ENCODE measurements at regions not wholly inside any gene's neighbourhood (a gene's known extent, or its start where the extent isn't known, plus 50 kb on each side); places are given as distances from the start of the nearest gene placed in this dataset.

DNA sequence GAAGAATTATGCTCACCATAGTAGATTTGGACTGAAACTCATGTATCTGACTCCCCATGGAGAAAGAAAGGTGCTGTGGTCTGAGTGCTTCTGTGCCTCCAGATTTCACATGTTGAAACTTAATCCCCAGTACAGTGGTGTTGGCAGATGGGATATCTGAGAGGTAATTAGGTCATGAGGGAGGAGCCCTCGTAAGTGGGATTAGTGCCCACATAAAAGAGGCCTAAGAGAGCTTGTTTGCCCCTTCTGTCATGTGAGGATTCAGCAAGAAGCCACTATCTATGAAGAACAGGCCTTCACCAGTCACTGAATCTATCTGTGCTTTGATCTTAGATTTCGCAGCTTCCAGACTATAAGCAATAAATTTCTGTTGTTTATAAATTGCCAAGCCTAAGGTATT, 150.1 kb downstream of the PLPP3 start:
- H3K4me3 Mint-ChIP-seq = no peak overlapping the region
- H3K27me3 Mint-ChIP-seq (ENCODE audit: low read depth) = no peaks in the 10 kb centered on the region
- no peaks in the 10 kb centered on the region for H3K36me3 Mint-ChIP-seq (ENCODE audit: low read depth)
- H3K9me3 Mint-ChIP-seq = no peaks in the 10 kb centered on the region
- no peak overlapping the region for H3K27ac Mint-ChIP-seq
- no peaks in the 10 kb centered on the region for H3K4me1 Mint-ChIP-seq (ENCODE audit: low read depth)

DNA sequence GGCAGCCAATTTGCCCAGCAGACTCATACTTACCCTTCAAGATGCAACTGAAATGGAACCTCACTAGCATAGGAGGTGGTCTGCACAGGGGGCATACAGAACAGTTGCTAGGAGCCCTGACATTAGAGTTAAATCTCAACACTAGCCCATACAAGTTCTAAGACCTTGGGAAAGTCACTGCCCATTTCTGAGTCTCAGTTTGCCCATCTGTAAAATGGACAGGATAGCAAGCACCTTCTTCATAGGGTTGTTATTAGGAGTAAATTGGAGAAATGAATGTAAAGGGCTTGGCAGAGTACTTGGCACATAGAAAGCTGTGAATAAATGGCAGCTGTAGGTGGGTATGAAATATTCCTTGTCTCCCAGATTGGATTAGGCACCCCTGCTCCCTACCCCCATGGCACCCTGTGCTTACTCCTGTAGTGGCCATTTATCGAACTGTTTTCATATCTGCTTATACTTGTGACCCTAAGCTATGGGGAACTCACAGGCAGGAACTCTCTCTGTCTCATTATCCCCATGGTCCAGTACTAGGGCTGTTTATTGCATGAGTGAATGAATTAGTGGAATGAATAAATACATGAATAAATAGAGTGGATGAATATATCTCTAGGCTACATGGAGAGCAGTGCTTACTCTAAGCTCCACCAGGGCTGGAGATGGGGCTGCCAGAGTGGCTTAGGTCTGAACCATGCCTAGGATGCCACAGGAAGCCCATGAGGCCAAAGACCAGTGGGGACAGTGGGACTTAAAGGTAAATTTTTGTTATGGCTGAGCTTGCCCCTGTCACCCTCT, 152.6 kb downstream of the PLPP3 start:
- Mint-ChIP-seq H3K4me3 (no peak overlapping the region), H3K4me1 (ENCODE audit: low read depth) (no peaks in the 10 kb centered on the region), H3K27ac (no peak overlapping the region), H3K9me3 (no peaks in the 10 kb centered on the region), H3K36me3 (ENCODE audit: low read depth) (no peaks in the 10 kb centered on the region), H3K27me3 (ENCODE audit: low read depth) (no peaks in the 10 kb centered on the region)

DNA sequence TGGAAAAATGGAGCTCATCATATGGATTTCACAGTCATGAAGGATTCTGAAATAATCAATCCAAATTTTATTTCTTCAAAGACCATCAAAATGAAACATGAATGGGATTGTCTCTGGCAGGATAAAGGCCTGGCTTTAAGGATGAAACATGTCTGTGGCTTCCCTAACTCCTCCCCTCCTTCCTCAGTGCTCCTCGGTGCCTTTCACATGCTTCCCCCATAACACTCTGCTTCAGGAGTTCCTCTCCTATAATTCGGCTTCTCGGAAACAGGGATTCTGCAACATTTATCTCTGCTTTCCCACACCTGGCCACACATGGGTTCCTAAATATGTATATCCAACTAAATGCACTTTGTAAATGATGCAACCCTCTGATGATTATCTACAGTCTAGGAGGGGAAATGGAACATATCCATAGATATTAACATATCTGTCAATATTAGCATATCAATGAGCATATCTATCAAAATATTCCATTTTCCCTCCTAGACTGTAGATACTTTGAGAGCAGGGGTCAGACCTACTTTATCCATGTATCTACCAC, 153.8 kb downstream of the PLPP3 start:
- Mint-ChIP-seq H3K4me1 (ENCODE audit: low read depth) (no peaks in the 10 kb centered on the region), H3K27me3 (ENCODE audit: low read depth) (no peaks in the 10 kb centered on the region), H3K27ac (no peak overlapping the region), H3K9me3 (no peaks in the 10 kb centered on the region), H3K4me3 (no peak overlapping the region), H3K36me3 (ENCODE audit: low read depth) (no peaks in the 10 kb centered on the region)

DNA sequence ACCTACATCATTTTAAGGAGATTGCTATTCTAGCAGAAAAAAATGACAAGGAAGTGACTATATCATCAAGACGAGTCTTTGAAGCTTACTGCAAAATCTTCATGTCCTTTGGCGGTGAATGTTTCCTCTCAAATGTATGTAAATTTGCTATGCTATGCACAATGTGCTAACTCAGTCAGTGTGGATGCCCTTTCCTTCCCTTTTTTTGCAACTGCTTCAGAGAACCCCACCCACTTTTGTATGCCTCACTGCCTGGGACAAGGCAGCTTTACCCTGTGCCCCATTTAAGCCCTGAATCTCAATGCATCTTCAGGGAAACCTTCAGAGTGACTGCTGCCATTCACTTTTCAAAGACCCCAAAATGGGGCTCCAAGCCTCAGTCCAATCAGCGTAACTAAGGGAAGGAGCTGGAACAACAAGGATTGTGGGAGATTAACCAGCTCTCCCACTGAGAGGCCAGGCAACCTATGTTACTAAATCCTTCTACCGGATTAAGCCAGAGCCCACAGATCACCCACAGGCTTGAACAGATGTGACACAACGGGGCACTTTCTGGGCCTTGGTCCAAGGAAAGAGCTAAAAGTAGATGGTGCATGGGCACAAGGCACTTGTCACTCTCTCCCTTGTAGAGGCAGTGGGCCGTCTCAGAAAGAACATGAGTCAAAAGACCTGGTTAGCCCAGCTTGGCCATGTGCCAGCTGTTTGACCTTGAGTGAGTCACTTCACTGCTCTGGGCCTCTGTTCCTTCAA, 154.4 kb downstream of the PLPP3 start:
- Mint-ChIP-seq H3K4me1 (ENCODE audit: low read depth) (no peaks in the 10 kb centered on the region), H3K4me3 (no peak overlapping the region), H3K27ac (no peak overlapping the region), H3K36me3 (ENCODE audit: low read depth) (no peaks in the 10 kb centered on the region), H3K27me3 (ENCODE audit: low read depth) (no peaks in the 10 kb centered on the region), H3K9me3 (no peaks in the 10 kb centered on the region)

DNA sequence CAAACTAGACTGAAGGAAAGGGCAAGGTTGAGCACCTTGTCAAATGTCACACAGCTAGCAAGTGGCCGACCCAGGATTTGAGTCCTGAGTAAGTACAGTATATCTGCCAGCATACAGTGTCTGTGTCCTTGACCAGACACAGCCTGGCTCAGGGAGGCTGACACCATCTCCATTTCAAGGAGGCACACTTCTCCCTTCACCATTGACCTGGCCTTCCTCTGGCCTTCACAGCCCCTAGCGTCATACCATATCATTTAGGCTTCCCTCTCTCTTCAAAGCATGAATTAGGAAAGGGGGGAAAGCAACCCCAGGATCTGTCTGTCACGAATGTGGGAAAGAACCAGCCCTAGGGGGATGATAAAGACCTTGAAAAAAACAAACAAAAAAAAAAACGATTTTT, 155.6 kb downstream of the PLPP3 start:
- H3K4me3 Mint-ChIP-seq = no peak overlapping the region
- no peaks in the 10 kb centered on the region for H3K36me3 Mint-ChIP-seq (ENCODE audit: low read depth)
- no peak overlapping the region for H3K27ac Mint-ChIP-seq
- H3K4me1 Mint-ChIP-seq (ENCODE audit: low read depth) = no peaks in the 10 kb centered on the region
- no peaks in the 10 kb centered on the region for H3K27me3 Mint-ChIP-seq (ENCODE audit: low read depth)
- no peaks in the 10 kb centered on the region for H3K9me3 Mint-ChIP-seq

DNA sequence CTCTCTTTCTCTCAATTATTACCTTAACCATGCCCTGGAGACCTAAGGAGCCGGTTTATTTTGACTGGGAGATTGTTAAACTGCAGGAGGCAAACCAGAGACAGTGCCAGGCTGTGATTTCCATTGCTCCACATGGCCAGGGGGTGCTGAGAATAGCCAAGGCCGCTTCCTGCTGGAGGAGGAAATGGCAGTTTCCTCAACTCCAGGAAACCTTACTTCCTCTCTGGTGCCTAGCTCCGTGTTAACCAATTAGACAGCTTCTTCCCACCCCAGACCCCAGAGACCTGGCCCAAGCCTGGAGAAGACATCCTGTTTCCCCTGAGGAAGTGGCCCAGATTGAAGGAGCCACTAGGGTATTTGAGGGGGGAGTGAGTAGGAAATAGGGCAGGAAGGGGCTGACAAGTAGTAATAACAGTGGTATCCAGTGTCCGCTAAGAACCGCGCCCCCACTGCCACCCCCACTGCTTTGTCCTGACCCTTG, 161.2 kb downstream of the PLPP3 start:
- Mint-ChIP-seq H3K4me1 (ENCODE audit: low read depth) (no peaks in the 10 kb centered on the region), H3K36me3 (ENCODE audit: low read depth) (no peaks in the 10 kb centered on the region), H3K9me3 (no peaks in the 10 kb centered on the region), H3K27me3 (ENCODE audit: low read depth) (no peaks in the 10 kb centered on the region), H3K4me3 (no peak overlapping the region), H3K27ac (no peak overlapping the region)

DNA sequence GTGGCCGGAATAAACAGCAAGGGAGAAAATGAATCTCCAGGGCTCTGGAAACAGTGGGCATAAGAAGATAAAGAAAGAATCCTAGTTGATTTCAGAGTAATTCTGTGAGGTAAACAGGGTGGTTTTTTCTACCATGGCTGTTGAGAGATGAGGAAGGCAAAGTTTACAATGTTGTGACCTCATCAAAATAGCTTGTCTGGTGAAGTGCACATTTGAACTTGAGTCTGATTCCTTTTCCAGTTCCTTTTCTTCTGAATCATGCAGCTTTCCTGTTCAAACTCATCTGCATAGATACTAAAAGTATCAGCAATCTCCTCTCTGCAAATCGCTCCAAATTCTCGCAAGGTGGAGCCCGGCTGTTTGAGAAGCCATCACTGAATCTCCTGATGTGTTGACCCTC, 161.7 kb downstream of the PLPP3 start:
- H3K36me3 Mint-ChIP-seq (ENCODE audit: low read depth) = no peaks in the 10 kb centered on the region

DNA sequence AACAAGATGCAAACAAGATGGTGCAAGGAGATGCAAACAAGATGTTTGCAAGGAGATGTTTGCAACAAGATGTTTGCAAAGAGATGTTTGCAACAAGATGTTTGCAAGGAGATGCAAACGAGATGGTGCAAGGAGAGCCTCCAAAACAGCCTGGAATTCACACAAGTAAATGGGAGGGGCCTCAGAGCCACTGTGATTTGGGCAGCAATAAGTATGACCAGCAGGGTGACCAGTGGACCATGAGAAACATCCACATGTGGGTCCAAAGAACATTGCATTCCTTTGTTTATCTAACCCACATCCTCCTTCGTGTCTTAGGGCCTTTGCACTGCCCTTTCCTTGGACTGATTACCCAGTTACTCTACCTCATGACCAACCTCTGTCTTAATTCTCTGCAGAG, 162.9 kb downstream of the PLPP3 start:
- no peaks in the 10 kb centered on the region for H3K36me3 Mint-ChIP-seq (ENCODE audit: low read depth)
- no peaks in the 10 kb centered on the region for H3K9me3 Mint-ChIP-seq
- no peaks in the 10 kb centered on the region for H3K4me1 Mint-ChIP-seq (ENCODE audit: low read depth)

More for the DNA sequence above, 161.7 kb downstream of the PLPP3 start:
- Mint-ChIP-seq H3K9me3 (no peaks in the 10 kb centered on the region), H3K4me1 (ENCODE audit: low read depth) (no peaks in the 10 kb centered on the region), H3K27me3 (ENCODE audit: low read depth) (no peaks in the 10 kb centered on the region), H3K4me3 (no peak overlapping the region), H3K27ac (no peak overlapping the region)

DNA sequence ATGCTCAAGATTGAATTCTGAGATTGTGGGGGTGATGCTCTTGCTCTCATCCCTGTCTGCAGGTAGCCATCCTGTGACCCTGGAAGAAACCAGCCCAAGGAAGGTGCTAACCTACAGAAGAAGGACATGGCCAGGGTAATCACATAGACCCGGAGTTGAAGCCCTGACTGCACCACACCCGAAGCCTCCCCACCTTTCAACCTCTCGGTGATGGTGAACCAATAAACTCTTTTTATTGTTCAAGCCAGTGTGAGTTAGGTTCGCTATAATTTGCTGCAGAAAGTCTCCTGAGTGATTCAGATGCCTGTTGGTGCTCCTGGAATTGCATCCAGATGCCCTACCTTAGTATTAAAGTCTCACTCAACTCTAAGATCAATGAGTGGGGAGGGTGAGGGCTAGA, 163.6 kb downstream of the PLPP3 start:
- no peaks in the 10 kb centered on the region for H3K36me3 Mint-ChIP-seq (ENCODE audit: low read depth)
- no peaks in the 10 kb centered on the region for H3K4me1 Mint-ChIP-seq (ENCODE audit: low read depth)
- no peaks in the 10 kb centered on the region for H3K27me3 Mint-ChIP-seq (ENCODE audit: low read depth)
- H3K9me3 Mint-ChIP-seq = no peaks in the 10 kb centered on the region
- H3K4me3 Mint-ChIP-seq = no peak overlapping the region
- no peak overlapping the region for H3K27ac Mint-ChIP-seq

More for the DNA sequence above, 162.9 kb downstream of the PLPP3 start:
- Mint-ChIP-seq H3K4me3 (no peak overlapping the region), H3K27ac (no peak overlapping the region), H3K27me3 (ENCODE audit: low read depth) (no peaks in the 10 kb centered on the region)

DNA sequence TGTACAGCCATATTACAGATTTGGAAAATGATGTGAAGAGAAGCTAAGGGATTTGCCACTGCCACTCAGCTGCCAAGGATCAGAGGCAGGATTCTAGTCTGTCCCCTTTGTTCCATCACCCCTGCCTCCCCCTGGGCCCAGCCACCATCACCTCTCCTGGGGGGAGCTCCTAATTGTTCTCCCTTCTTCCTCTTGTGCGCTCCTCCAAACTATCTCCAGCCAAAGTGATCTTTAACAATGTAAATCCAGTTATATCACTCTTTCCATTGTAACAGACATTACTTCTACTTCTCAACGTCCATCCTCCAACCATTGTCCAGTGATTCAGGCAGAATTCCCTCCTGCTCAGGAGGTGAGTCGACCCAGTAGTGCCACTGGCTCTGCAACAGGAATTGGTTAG, 164.1 kb downstream of the PLPP3 start:
- no peaks in the 10 kb centered on the region for H3K4me1 Mint-ChIP-seq (ENCODE audit: low read depth)
- no peaks in the 10 kb centered on the region for H3K36me3 Mint-ChIP-seq (ENCODE audit: low read depth)
- no peaks in the 10 kb centered on the region for H3K9me3 Mint-ChIP-seq
- H3K27me3 Mint-ChIP-seq (ENCODE audit: low read depth) = no peaks in the 10 kb centered on the region
- no peak overlapping the region for H3K4me3 Mint-ChIP-seq
- no peak overlapping the region for H3K27ac Mint-ChIP-seq

DNA sequence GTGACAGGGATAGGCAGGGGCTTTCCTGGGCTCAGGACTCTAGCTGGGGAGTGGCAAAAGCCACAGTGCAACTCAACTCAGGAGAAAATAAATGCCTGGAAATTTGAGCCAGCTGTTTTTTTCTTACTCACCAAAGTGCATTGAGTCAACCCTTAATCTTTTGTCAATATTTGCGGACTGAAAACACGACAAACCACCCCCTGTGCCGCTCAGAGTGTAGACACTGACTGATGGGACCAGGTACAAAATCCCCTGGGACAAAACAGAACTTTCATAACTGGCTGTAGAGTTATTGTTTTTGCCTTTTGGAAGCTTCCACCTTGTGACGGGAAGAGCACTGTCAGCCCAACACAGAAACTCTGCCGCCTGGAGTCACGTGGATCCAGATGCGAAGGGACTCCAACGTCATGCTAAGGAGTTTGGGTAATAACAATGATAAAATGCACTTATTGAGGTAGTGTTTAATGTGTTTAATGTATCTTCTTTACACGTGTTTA, 164.6 kb downstream of the PLPP3 start:
- Mint-ChIP-seq H3K27me3 (ENCODE audit: low read depth) (no peaks in the 10 kb centered on the region), H3K36me3 (ENCODE audit: low read depth) (no peaks in the 10 kb centered on the region), H3K27ac (no peak overlapping the region), H3K4me1 (ENCODE audit: low read depth) (no peaks in the 10 kb centered on the region), H3K4me3 (no peak overlapping the region), H3K9me3 (no peaks in the 10 kb centered on the region)

DNA sequence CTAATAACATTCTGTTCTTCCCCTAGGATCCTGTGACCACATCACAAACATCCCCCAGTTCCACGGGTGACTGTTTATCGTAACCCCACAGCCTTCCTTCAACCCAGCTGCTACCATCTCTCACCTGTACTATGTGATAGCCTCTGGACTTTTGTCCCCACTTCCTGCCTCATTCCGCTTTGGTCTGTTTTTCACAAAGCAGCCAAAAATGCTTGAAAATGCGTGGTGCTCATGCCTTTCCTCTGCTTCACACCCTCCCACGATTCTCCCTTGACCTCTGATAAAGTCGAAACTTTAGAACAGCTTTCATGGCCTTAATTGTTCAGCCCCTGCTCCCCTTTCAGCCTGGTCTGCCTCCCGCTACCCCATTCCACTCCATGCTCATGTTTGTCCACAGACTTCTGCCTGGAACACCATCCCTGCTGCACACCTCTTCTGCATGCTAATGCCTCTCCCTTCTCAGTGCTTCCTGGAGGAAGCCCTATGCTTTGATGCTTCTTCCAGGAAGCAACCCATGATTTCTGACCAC, 165.6 kb downstream of the PLPP3 start:
- H3K4me1 Mint-ChIP-seq (ENCODE audit: low read depth) = no peaks in the 10 kb centered on the region
- no peak overlapping the region for H3K4me3 Mint-ChIP-seq
- no peaks in the 10 kb centered on the region for H3K27me3 Mint-ChIP-seq (ENCODE audit: low read depth)
- no peaks in the 10 kb centered on the region for H3K36me3 Mint-ChIP-seq (ENCODE audit: low read depth)
- no peaks in the 10 kb centered on the region for H3K9me3 Mint-ChIP-seq
- H3K27ac Mint-ChIP-seq = no peak overlapping the region

DNA sequence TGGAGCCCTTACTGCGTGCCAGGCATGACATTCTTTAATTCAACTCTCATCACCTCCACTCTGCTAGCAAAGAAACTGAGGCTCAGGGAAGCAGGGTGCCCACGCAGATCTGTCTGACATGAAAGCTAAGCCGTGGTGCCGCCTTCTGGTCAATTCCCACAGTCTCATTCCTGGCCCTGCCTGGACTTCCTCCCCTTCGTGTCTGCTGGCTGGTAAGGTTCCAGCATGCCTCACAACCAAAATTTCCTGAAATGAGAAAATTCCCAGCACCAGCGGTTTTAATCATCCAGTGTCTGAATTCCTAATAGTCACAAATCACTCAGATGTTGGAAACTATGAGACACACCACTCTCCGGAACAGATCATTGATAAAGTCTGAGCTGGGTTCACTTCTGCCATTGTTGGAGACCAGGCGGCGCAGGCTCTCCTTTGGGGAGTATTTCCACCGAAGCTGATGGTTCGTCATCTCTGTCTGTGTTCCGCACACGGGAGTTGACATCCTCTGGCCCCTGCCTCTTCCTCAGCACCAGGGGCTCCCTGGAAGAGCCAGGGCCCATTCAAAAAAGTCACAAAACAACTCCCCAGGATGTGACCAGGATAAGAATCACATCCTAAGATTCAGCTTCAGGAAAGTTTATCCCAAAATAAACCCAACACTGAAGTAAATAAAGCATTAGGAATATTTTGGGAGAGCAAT, 167.7 kb downstream of the PLPP3 start:
- no peaks in the 10 kb centered on the region for H3K9me3 Mint-ChIP-seq
- H3K4me1 Mint-ChIP-seq (ENCODE audit: low read depth) = no peaks in the 10 kb centered on the region
- no peak overlapping the region for H3K27ac Mint-ChIP-seq
- H3K27me3 Mint-ChIP-seq (ENCODE audit: low read depth) = no peaks in the 10 kb centered on the region
- no peak overlapping the region for H3K4me3 Mint-ChIP-seq
- H3K36me3 Mint-ChIP-seq (ENCODE audit: low read depth) = no peaks in the 10 kb centered on the region

DNA sequence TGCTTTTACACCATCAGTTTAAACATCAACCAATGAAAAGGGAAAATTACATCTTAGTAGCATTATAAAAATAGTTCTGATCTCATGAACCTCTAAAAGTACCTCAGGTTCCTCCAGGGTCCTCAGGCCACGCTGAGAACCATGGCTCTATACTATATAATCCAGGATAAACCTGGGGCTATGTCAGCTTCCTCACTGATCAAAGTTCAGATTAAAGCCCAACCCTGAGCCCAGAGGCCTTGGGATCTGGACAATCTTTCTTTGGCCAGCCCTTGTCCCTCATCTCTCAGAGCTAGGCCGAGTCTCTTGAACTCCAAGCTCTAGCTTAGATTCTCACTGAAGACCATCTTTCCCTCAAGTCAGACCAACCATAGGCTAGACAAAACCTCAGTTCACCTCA, 168.3 kb downstream of the PLPP3 start:
- Mint-ChIP-seq H3K27ac (no peak overlapping the region), H3K4me1 (ENCODE audit: low read depth) (no peaks in the 10 kb centered on the region), H3K4me3 (no peak overlapping the region), H3K27me3 (ENCODE audit: low read depth) (no peaks in the 10 kb centered on the region), H3K36me3 (ENCODE audit: low read depth) (no peaks in the 10 kb centered on the region), H3K9me3 (no peaks in the 10 kb centered on the region)

Measured in T-helper 1 cell treated with Interleukin-12 subunit alpha and Interleukin-12 subunit beta and Interleukin-4 antibody, amounts not matched to agents 30 μg/mL and 1 μg/mL, for 36 hours (primary cell).